GM12872 (cell line): ENCODE measurements at regions not wholly inside any gene's neighbourhood (a gene's known extent, or its start where the extent isn't known, plus 50 kb on each side); places are given as distances from the start of the nearest gene placed in this dataset.

Experiments
- CTCF ChIP-seq: IDR thresholded peaks from 3 replicates; pipeline ENCODE4 v1.5.1; 2011; ENCODE audit warnings: low read depth, mild to moderate bottlenecking, low read length, moderate library complexity; ENCODE audit not compliant: insufficient read depth

GRCh38 chr5:40106847-40107246 lies 572.9 kb upstream of the PTGER4 start:
- no peak for TF ChIP-seq CTCF

- TF ChIP-seq CTCF = no peak
Measured at GRCh38 chr5:40098313-40098712, 581.4 kb upstream of the PTGER4 start.

- no peak for TF ChIP-seq CTCF
Measured at GRCh38 chr5:40093550-40093949, 586.2 kb upstream of the PTGER4 start.

GRCh38 chr5:40089269-40089668 lies 590.4 kb upstream of the PTGER4 start:
- TF ChIP-seq CTCF = no peak

- TF ChIP-seq CTCF = no peak
Measured at GRCh38 chr5:40084614-40085013, 595.1 kb upstream of the PTGER4 start.

- TF ChIP-seq CTCF = no peak
Measured at GRCh38 chr5:40082313-40082712, 597.4 kb upstream of the PTGER4 start.

GRCh38 chr5:40080191-40080590 lies 599.5 kb upstream of the PTGER4 start:
- no peak for TF ChIP-seq CTCF
